ENCODE measurements at regions not wholly inside any gene's neighbourhood (a gene's known extent, or its start where the extent isn't known, plus 50 kb on each side); places are given as distances from the start of the nearest gene placed in this dataset.

GRCh38 chr5:12250454-12250853, 346.2 kb upstream of the CTNND2 start (continued):
- TF ChIP-seq MAX (IDR thresholded peaks at IDR 0.05) = no peak

- Histone ChIP-seq H2AFZ (ENCODE audit: low read depth, low read length, poor library complexity, severe bottlenecking) (no peak overlapping the region), H3K4me1 (ENCODE audit: control insufficient read depth in 1 of 2, insufficient read depth in 2 of 2, low read length in 2 of 2) (no peaks in the 10 kb centered on the region), H3K9ac (ENCODE audit: low read length) (no peak overlapping the region), H3K79me2 (ENCODE audit: insufficient read depth, low read length) (no peaks in the 10 kb centered on the region), H3K36me3 (ENCODE audit: control insufficient read depth in 1 of 2, insufficient read depth in 2 of 2, low read length in 2 of 2) (no peaks in the 10 kb centered on the region), H3K9me2 (ENCODE audit: insufficient read depth) (no peaks in the 10 kb centered on the region), H3K4me2 (ENCODE audit: low read length) (no peak overlapping the region), H3K27me3 (ENCODE audit: insufficient read depth, low read length) (no peaks in the 10 kb centered on the region), H3K4me3 (replicated peaks in 1 of 2; ENCODE audit: low read depth in 1 of 2, low read length in 2 of 2) (no peak overlapping the region), H3K9me3 (ENCODE audit: control insufficient read depth in 1 of 2, insufficient read depth in 1 of 2, low read depth in 1 of 2, low read length in 2 of 2) (peaks cover 13 to 24% of the 10 kb centered on the region in 2 experiments; a peak in 2 of 4 replicates), H3K27ac (ENCODE audit: low read depth, low read length) (no peak overlapping the region), H4K20me1 (ENCODE audit: insufficient read depth) (no peaks in the 10 kb centered on the region)
- ChIA-PET RAD21 (ENCODE audit: low non-redundant PET in 1 of 2, low total read pairs in 2 of 2, uncharacterized antibody in 2 of 2, unreplicated experiment in 2 of 2) (no interaction called here), CTCF (no interaction called here), POLR2A (no interaction called here)
- intact Hi-C loops (cut with micrococcal nuclease) = no loop called here
- no peak for ATAC-seq
- TF ChIP-seq SRF (IDR thresholded peaks at IDR 0.05; ENCODE audit: low read depth) (no peak), ZNF274 (IDR thresholded peaks at IDR 0.05; ENCODE audit: low read depth, low read length) (no peak), ZFX (IDR thresholded peaks at IDR 0.05) (no peak), SIN3A (IDR thresholded peaks at IDR 0.05; ENCODE audit: low read depth) (no peak), FOSL1 (IDR thresholded peaks at IDR 0.05; ENCODE audit: low read depth) (no peak), EZH2phosphoT487 (IDR thresholded peaks at IDR 0.05; ENCODE audit: borderline replicate concordance) (no peak), RAD21 (IDR thresholded peaks at IDR 0.05; ENCODE audit: low read depth) (no peak), REST (IDR thresholded peaks at IDR 0.05; ENCODE audit: low read depth) (no peak), ATF3 (IDR thresholded peaks at IDR 0.05) (no peak), TCF7L2 (IDR thresholded peaks at IDR 0.05; ENCODE audit: borderline replicate concordance, extremely low read depth, insufficient read depth, insufficient read length) (no peak)
- DNase-seq (ENCODE audit: low read depth, low spot score) = no peak
- no TSS peak for BruUV-seq (replicated peaks)
Observed at GRCh38 chr5:12248831-12249230, 344.6 kb upstream of the CTNND2 start.

Data from HCT116 (cell line).